COR-L47 (cell line): ENCODE measurements at regions not wholly inside any gene's neighbourhood (a gene's known extent, or its start where the extent isn't known, plus 50 kb on each side); places are given as distances from the start of the nearest gene placed in this dataset.
"Not testable (repeated sequence)": the region's sequence is repeated elsewhere in the genome, so short reads cannot be mapped to it uniquely, and the experiment has no call there.

Experiments
- DNase-seq: peaks from one replicate; lab custom pipeline; 2025; lab: John Stamatoyannopoulos, UW

GRCh38 chr4:64014647-64015046 is 394.6 kb downstream of the TECRL start:
- DNase-seq: no peak

GRCh38 chr4:64001229-64001898 is 407.9 kb downstream of the TECRL start:
- DNase-seq: no peak

DNA sequence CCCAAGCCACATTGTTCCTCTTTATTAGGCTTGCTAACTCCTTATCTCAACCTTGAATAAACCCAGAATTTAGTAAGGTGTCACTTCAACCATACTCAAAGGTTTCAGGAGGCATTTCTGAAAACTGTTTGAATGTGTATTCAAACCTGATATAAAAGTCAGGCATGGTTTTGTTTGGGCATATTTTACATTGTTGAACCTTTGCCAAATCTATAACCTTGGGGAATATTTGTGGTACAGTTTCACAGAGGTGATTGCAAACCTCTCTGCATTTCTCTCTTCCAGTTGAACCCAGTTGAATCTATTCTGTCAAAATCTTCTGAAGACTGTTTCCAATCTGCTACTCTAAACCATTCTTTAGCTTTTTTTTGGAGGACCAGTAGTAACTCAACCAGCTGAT is 409.0 kb downstream of the TECRL start:
- no peak for DNase-seq

GRCh38 chr4:63986253-63986652 is 423.0 kb downstream of the TECRL start:
- DNase-seq: no peak

DNA sequence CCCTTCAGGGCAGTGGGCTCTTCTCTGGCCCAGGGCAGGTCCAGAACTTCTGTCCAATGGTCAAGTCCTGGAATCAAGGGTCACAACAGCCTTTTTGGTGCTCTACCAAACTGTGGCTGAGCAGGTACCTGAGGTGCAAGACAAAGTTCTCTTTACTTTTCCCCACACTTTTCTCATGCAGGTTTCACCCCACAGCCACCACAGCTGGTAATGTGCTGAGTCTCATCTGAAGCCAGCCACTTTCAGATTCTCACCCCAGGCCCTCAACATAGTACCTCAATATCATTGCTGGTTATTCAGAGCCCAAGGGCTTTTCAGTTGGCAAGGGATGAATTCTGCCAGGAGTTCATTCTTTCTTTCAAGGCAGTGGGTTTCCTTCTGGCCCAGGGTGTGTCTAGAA is 426.0 kb downstream of the TECRL start:
- DNase-seq: no peak

DNA sequence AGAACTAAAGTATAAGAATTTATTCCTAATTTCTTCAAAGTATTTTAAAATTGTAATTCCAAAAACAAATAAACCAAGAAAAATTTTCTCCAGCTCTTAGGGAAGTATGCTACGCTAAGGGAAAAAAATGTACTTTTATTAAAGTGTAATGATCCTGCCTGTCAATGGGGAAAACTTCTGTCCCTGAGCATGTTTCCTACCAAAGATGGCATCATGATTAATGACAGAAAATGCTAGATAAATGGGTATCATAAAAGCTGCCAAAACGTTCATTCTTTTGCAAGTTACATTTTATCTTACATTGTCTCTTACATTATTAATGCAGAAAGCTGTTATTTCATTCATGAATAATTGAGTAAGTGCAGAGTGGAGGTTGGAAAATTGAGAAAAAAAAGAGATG is 443.4 kb downstream of the TECRL start:
- no peak for DNase-seq

- not testable (repeated sequence) for DNase-seq
These were observed 466.5 kb downstream of the TECRL start for GRCh38 chr4:63942706-63943286.

- DNase-seq: no peak
These were observed 471.3 kb downstream of the TECRL start for GRCh38 chr4:63937961-63938360.

DNA sequence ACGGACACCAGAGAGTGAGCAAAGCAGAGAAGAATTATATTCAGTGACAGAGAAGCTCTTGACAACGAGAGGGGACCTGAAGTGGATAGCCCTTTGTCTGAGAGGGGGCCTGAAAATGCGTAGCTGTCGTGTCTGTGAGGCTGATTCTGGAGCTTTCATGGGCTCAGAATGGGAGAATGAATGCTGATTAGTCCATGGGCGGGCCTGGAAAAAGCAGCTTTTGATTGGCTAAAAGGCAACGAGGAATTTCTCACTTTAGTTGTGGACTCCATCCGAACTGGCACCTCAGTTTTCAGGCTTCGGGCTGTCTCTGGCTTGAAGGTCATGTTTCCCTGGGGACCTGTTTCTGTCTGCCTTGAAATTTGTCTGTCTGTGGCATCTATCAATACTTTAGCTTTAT is 487.1 kb downstream of the TECRL start:
- DNase-seq: no peak

GRCh38 chr4:63921561-63921960 is 487.7 kb downstream of the TECRL start:
- DNase-seq: no peak

- no peak for DNase-seq
These were observed 489.4 kb downstream of the TECRL start for GRCh38 chr4:63919636-63920365.

DNA sequence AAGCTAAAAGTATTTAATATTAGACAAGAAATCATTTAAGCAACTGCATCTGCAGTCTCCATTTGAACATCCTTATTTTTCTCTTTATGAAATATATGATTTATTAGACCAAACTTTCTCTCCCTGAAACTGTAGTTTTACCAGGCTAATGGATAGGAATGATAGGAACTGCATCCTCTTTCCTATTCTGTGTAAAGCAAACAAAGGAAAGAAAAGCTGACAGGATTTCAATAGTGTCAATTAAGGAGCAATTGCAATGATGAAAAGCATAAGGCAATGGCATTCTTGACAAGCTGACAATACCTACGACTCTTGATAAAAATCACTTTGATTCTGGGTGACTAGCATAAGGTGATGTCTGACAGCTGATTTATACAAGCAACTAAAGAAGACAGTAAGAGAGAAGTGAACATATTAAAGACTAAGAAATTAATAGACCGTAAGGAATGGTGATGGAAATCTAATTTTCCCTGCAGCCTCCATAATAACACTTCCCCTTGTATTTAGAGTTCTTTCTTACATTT is 502.5 kb downstream of the TECRL start:
- DNase-seq: no peak

DNA sequence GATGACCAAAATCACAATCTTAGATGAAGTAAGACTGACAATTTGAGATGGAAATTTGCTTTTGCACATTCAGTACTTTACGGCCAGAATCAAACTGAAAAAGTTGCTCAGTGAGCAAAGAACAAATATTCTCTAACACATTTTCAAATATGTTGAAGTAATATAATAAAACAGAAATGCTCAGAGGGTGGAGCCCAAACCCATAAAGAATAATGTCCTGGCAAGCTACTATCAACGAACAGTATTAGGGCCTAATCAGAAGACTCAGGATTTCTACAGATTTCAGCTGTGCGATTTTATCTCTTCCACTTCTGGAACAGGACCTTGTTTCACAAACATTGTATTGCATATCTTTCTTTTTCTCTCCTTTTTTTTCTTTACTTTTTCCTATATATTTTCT is 505.0 kb downstream of the TECRL start:
- DNase-seq: no peak

GRCh38 chr4:63901304-63901703 is 507.9 kb downstream of the TECRL start:
- DNase-seq: no peak

DNA sequence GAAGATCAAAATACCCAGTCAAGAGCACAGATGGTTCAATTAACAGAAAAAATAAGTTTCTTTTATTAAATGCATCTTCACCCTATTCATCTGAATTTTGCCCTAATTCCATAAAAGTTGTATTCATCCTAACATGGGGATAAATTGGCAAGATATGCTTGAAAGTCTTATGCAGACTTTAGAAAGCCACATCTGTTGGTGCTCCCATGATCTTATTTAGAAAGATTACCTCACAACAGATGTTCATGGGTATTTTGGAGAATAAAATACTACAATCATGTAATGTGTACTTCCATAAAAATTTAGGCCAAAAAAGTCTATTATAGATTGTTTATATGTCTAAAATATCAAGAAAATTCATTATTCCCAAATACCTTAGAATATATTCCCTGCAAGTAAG is 510.3 kb downstream of the TECRL start:
- no peak for DNase-seq

DNA sequence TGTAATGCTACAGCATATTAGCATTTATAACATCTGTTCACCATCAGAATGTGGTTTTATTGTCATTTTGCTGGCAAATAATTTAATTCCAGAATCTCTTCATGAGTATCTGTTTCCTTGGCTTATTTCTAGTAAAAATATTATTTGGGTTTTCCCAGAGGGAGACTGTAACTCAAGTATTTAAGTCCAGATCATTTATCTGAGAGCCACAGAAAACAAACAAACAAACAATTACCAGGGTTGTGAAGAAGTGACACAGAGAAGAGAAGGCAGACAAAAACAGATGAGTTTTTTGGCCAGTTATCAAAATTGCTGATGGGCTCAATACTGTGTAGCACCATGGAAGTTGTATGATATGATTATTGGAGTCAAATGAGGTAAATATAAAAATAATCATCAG is 515.1 kb downstream of the TECRL start:
- DNase-seq: no peak

- no peak for DNase-seq
These were observed 539.9 kb downstream of the TECRL start for GRCh38 chr4:63869370-63869769.

DNA sequence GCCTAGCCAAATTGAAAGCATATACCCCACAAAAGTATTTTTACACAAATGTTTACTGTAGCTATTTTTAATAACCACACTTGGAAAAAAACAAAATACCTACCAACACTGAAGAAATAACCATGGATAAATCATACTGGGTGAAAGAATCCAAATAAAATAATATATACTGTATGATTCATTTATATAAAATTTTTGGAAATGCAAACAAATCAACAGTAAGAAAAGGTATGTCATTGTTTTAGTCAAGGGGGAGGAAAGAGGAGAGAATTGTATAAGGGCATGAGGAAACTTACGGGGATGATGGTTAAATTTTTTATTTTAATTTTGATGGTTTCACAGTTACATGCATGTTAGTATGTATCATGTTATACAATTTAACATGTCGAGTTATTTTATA is 557.8 kb downstream of the TECRL start:
- no peak for DNase-seq

GRCh38 chr4:63841266-63841665 is 568.0 kb downstream of the TECRL start:
- no peak for DNase-seq

GRCh38 chr4:63831590-63832155 is 577.6 kb downstream of the TECRL start:
- DNase-seq: peak; percentile 9

- DNase-seq: no peak
These were observed 591.9 kb downstream of the TECRL start for GRCh38 chr4:63817196-63817865.
